ENCODE measurements at regions not wholly inside any gene's neighbourhood (a gene's known extent, or its start where the extent isn't known, plus 50 kb on each side); places are given as distances from the start of the nearest gene placed in this dataset.

DNA sequence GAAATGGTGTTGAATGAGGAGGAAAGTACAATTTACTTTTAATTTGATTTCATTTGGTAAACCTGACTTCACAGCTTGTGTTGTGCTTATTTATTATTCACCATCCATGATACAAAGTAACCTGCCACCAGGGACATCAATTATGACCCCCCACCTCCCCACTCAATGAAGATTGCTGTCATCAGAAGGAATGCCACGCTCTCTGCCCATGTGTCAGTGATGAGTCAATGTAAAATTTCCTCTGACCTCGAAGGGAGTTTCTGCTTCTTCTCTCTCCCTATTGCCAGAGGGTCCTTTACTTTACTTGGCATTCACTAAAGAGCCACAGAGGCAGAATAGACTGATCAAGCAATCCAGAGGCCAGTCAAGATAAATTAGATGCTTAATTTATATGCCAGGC lies 759.7 kb downstream of the CDH11 start:
- TF ChIP-seq, protein P1, sequence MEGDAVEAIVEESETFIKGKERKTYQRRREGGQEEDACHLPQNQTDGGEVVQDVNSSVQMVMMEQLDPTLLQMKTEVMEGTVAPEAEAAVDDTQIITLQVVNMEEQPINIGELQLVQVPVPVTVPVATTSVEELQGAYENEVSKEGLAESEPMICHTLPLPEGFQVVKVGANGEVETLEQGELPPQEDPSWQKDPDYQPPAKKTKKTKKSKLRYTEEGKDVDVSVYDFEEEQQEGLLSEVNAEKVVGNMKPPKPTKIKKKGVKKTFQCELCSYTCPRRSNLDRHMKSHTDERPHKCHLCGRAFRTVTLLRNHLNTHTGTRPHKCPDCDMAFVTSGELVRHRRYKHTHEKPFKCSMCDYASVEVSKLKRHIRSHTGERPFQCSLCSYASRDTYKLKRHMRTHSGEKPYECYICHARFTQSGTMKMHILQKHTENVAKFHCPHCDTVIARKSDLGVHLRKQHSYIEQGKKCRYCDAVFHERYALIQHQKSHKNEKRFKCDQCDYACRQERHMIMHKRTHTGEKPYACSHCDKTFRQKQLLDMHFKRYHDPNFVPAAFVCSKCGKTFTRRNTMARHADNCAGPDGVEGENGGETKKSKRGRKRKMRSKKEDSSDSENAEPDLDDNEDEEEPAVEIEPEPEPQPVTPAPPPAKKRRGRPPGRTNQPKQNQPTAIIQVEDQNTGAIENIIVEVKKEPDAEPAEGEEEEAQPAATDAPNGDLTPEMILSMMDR (IDR thresholded peaks at IDR 0.05), result no peak
- TF ChIP-seq POLR2A (IDR thresholded peaks at IDR 0.05), result no peak

Data from vagina (tissue), 2 donors.